Activated CD8-positive, alpha-beta memory T cell treated with anti-CD3 and anti-CD28 coated beads, Interleukin-2, amount 50 U/mL, for 24 hours (primary cell): ENCODE measurements at regions not wholly inside any gene's neighbourhood (a gene's known extent, or its start where the extent isn't known, plus 50 kb on each side); places are given as distances from the start of the nearest gene placed in this dataset.

Experiments used
- DNase-seq: peaks from one replicate; pipeline ENCODE4 v3.0.0-alpha.2; 2020; ENCODE audit errors: extremely low read depth

GRCh38 chr22:22038178-22038880 is 55.7 kb upstream of the TOP3B start:
- DNase-seq = no peak

- DNase-seq = no peak
Measured at GRCh38 chr22:22037740-22038139, 55.2 kb upstream of the TOP3B start.

- no peak for DNase-seq
Measured at GRCh38 chr22:22037229-22037628, 54.6 kb upstream of the TOP3B start.

- DNase-seq = no peak
Measured at GRCh38 chr22:22036588-22036987, 54.0 kb upstream of the TOP3B start.

- DNase-seq = no peak
Measured at GRCh38 chr22:22035771-22036314, 53.3 kb upstream of the TOP3B start.

GRCh38 chr22:22035203-22035602 is 52.6 kb upstream of the TOP3B start:
- no peak for DNase-seq

GRCh38 chr22:22034469-22035132 is 52.0 kb upstream of the TOP3B start:
- DNase-seq = no peak

GRCh38 chr22:22033803-22034468 is 51.3 kb upstream of the TOP3B start:
- no peak for DNase-seq

GRCh38 chr22:22032906-22033802 is 50.6 kb upstream of the TOP3B start:
- no peak for DNase-seq

GRCh38 chr22:22032099-22032905 is 49.7 kb upstream of the TOP3B start:
- DNase-seq = no peak
